ENCODE measurements at regions not wholly inside any gene's neighbourhood (a gene's known extent, or its start where the extent isn't known, plus 50 kb on each side); places are given as distances from the start of the nearest gene placed in this dataset.
"Not testable (repeated sequence)": the region's sequence is repeated elsewhere in the genome, so short reads cannot be mapped to it uniquely, and the experiment has no call there.

DNA sequence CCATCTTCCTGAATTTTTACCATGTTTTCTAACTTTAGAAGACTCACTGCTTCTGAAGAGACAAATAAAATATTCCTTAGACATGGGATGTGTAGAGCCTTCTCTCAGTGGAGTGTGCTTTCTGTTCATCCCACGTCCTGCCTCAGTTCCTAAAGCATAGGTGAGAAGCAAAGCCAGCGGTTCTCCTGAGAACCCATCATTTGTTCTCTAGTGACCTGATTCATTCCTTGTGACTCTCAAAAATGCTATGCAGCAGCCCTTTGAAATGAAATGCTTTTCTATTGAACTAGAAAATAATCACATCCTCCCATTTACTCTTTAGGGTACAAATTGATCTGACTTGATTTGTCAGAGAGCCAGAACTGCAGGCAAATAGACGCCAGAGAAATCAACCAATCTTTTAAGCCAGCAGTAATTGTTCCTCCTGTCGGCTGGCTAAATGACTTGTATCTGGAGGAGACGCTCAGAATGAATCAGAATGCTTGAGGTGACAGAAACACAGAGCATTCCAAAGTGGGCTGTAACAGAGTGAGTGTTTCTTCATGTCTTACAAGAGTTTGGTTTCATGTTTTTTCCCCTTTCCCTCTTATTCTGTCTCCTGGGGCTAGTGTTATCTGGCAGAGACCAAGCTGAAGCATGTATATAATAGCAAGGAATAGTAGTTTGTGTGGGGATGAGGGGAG lies 81.3 kb upstream of the TMEM178A start:
- DNase-seq = no peak

DNA sequence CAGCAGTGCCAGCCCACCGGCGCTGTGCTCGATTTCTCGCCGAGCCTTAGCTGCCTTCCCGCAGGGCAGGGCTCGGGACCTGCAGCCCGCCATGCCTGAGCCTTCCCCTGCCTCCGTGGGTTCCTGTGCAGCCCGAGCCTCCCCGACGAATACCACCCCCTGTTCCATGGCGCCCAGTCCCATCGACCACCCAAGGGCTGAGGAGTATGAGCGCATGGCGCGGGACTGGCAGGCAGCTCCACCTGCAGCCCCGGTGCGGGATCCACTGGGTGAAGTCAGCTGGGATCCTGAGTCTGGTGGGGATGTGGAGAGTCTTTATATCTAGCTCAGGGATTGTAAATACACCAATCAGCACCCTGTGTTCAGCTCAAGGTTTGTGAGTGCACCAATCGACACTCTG lies 80.2 kb upstream of the TMEM178A start:
- DNase-seq = not testable (repeated sequence)

DNA sequence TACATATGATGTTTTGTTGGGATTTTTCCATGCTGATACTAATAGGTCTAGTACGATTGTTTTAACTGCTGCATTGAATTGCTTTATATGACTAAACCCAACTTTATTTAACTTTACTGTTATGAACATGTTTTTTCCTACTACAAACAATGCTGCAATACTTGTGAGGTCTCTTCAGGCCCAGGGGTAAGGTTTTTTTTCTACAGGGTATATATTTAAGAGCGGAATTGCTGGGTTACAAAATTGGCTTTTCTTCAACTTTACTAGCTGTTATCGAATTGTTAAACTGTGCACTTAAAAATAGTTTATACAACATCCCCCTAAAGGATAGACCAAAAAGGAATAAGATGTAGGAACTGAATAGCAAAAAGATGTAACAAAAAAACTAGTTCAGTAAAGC lies 78.5 kb upstream of the TMEM178A start:
- DNase-seq = no peak

DNA sequence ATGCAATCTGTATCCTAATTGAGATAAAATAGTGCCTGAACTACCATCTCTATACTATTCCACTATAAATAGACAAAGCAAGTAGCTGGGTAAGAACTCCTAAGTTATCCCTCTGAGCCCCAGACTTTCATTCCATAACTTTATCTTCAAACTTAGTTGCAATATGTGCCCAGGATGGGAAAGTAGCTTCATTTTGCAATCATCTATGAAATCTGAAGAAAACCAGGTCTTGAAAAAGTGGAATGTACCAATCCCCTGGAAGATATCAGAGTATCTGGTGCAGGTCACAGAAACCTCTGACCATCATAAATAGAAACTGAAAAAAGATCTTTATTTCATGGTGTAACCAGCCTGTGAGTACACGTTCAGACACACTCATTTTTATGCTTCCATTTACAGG lies 78.1 kb upstream of the TMEM178A start:
- DNase-seq = no peak

DNA sequence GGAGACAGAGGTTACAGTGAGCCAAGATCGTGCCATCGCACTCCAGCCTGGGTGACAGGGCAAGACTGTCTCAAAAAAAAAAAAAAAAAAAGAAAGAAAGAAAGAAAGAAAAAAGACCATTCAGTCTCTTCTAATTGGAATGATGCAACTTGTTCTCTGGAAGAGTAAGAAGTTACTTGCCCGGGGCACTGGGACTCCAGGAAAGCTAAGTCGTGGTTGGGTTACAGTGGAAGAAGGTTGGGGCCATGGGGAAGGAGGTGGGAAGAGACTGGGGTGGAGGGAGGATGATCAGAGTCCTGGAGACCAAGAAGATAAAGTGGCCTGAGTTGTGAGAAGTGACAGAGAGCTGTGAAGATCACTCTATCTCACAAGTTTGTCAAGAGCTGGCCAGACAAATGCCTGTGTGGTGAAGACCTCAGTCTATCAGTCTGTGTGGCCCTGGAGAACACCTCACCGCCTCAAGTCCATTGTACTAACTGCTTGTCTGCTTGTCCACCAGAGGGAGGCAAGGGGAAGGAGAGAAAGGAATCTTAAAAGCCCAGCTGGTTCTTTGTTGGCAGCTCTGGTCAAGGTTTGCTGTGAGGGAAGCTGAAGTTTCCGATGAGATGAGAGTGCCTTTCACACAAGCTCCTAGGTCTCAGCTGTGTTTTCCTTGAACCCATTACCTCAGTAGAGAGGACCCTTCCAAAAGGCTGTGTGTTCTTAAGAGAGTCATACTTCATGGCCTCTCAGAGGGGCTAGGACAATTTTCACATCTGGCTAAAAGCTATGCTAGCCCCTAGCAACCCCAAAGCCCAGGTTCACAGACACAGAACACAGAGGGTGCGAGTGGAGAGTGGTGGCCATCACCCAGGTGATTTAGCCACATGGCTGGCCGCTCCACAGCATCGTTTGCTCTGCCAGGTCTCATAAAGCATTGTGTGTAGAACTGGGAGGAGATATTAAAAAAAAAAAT lies 72.0 kb upstream of the TMEM178A start:
- DNase-seq = peak; percentile 66

DNA sequence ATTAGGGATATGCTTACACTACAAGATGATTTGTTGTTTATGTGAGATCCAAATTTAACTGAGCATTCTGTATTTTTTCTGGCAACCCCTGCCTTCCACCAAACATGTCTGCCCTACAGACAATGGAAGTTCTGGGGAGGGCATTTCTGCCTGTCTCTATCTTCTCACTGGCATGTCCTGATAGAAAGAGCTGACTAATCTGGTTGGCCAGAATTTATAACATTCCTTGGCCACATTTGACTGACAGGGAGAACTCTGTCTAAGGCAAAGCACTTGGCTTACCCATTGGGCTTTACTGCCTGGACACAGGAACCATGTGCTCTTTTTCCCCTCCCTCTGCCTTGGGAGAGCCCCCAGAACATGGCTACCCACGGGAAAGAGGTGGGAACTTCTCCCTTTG lies 70.6 kb upstream of the TMEM178A start:
- DNase-seq = no peak

DNA sequence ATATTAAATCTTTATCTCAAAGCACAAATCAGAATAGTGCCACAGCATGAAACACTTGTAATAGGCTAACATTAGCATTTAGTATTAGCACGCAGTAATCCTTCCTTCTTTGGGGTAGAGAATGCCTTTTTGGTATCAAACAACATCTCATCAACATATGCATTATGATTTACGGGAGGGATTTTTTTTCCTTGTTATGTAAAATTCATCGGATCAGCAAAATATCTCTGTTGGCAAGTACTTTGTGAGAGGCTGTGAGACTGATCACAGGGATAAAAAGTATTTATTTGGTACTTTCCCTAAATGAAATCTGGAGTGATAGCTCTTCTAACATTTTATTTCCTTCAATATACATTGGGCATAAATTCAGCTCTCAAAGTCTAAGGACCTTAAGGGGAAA lies 68.4 kb upstream of the TMEM178A start:
- no peak for DNase-seq

DNA sequence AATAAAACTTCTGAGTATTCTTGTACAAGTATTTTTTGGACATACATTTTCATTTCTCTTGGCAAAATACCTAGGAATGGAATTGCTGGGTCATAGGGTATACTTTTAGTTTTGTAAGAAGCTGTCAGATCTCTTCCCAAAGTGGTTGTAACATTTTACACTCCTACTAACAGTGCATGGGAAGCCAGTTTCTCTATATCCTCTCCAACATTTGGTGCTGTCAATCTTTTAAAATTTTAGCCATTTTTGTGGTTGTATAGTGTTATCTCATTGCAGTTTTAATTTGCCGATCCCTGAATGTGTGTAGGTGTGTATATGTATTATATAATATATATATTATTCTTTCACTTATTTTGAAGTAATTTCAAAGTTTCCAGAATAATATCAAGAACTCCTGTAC lies 63.1 kb upstream of the TMEM178A start:
- DNase-seq = no peak

DNA sequence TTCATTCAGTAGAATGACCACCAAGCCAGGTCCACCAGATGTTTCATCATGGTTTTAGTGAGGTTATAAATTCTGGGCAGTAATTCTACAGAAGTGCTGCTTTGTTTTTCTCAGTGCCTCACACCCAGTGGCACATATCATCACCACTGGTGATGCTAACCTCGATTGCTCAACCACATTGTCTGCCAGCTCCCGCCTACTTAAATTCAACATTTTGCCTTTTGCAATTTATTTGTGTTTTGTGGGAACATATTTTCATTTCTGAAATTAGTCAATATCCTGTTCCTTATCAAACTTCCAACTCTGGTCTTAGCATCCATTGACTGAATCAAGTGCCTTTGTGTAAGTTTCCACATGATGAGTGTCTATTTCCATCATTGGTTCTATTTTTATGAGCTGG lies 62.3 kb upstream of the TMEM178A start:
- DNase-seq = no peak

DNA sequence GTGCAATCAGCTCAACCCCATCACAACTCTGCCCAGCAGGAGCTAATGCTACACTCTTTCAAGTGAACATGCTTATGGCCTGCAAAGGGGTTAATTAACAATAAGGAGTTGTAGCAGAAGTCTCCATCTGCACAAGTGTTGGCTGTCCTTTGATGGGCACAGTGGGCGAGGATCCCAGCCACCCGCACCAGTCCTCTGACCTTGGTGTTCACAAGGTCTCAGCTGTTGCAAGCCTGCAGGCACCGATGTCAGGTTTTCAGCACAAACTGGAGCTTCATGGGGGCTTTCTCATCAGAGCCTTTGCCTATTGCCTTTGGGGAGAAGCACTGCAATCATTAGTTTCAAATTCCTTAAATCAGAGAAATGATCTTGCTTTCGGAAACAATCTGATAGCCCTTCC lies 60.9 kb upstream of the TMEM178A start:
- no peak for DNase-seq

DNA sequence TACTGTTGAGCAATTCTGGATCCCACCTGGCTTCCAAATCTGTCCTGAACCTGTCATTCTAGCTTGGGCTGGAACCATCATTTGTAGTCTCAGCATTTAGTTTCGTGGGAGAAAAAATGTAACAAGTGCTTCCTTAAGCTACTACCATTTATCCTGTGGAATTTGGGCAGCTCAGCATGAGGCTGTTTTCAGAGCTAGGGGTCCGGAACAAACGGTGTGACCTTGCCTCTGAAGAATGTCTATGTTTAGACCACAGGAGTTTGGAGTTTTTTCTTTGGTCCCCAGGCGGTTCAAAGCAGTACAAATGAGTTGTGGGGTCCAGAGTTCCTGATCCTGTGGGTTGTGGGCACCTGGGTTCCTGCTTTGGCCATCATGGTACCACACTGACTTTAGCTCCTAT lies 59.1 kb upstream of the TMEM178A start:
- no peak for DNase-seq

DNA sequence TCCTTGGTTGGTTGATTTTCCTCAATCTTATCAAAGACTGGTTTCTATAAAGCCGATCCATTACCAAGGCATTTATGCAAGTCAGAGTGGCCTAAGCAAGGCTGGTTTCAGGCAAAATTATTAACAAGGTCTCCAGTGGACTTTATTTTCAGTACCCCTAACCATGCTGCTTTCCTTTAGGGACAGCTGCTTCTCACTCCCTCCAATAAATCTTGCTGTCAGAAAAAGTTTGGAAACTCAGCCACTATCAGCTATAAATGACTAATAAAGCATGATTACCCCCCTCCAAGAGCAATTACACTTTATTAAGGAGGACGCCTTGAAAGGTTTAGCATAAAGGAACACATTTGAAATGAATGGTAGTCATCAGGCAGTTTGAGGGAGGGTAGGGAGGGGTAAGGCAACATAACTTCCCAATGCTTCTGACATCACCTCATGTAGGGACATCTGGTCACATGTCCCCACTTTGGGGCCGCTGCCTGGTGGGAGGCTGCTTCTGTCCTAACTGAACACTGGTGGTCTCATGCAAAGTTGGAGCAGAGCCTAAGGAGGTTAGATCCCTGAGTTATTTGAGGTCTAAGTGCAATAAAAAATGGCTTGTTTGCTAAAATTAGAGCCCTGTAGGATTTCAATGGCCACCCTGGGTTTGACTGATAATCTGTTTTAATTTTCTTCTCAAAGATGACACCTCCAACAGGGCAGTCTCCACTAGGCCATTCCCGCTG lies 58.0 kb upstream of the TMEM178A start:
- DNase-seq = no peak

DNA sequence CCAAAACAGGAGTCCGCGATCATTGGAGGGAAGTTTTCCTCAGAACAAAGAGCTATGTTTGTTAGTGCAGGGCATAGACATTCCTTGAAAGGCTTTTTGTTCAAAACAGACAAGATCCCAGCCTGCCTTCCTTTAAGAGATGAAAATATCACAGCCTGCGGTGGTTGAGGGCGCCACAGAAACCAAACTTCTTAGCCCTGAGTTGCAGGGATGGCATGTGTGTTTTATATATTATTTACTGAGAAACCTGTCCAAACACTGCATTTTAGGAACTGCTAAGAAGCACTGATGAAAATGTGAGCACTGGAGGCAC lies 57.5 kb upstream of the TMEM178A start:
- DNase-seq = peak; percentile 30

DNA sequence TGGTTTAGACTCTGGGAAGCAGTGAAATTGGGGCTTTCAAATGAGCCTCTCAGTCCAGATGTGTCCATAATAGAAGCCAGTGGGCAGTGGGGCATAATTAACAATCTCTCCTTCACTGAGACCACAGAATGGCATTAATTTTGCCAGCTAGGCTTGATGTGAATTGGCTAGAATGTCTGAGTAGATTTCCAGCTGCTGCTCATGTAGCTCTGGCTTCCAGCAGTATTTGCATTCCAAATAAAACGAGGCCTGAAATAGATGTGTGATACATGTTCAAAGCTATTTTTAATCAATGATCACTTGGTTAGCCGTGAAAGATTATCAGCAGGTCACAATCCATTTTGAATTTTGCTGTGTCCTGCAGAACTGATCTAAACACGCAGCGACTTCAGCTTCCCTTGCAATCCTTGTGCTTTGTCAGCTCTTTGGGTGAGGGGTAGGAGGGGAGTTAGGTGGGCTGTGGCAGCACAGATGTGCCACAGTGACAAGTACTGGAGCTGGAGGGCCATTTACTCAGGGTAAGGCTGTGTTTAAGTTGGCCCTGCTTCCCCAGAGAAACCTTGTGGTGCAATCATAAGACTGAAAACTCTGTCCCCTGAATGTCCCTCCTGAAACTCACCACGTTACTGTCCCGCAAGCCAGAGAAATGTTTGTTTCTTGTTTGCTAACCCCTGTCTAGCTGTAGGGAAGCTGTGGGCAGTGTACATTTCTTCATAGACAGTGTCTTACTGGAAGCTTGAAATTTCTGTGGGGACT lies 56.9 kb upstream of the TMEM178A start:
- peak; percentile 43 for DNase-seq

DNA sequence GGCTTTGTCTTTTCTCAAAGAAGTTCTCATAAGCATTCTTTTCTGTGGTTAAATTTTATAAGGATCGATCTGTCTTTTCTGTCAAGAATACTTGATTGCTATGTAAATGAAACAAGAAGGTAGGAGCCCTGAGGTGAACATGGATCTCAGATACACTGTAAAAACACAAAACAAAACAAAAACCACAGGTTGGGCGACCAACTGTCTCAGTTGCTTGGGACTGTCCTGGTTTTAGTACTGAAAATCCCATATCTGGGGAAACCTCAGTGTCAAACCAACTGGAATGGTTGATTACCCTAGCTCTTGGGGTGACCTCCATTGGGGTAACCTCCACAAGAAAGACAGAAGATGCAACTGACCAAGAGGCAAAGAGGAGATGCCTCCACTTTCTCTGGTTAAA lies 55.8 kb upstream of the TMEM178A start:
- no peak for DNase-seq

DNA sequence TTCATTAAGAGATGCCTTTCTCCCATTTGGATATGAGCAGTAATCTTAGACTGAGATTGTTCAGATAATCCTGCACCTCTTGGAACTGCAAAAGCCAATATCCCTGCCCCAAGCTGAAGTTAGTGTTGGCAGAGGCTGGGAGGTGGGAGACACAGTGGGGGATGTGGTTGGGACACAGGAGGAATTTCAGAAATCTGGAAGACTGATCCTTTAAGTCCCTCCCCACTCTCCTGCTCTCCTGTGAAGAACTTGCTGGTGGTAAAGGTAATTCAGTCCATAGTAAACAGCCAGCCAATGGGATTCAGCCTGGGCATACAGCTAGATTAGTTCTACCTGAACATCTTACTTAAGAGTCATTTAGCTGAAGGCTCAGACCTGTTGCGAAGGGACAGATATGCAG lies 50.0 kb upstream of the TMEM178A start:
- DNase-seq = no peak

Measured in femur (tissue), 1 donor.